Esophagus squamous epithelium (tissue), 5 donors: ENCODE measurements at regions not wholly inside any gene's neighbourhood (a gene's known extent, or its start where the extent isn't known, plus 50 kb on each side); places are given as distances from the start of the nearest gene placed in this dataset.

ENCODE experiments used
- DNase-seq: peaks from one replicate; lab custom pipeline; 2025; lab: John Stamatoyannopoulos, UW
- H3K27ac ChIP-seq, 4 donors: fragments of 200-600 bp; sonication (generic); one replicate each; pipeline ENCODE4 v1.5.1; 2016 to 2019; ENCODE audit warnings: mild to moderate bottlenecking in 1 of 4
- H3K27me3 ChIP-seq, 4 donors: fragments of 200-600 bp; sonication (generic); 1 replicate in 3 of 4; 2 replicates in 1 of 4; pipeline versions ENCODE4 v1.5.1 to v1.6.0; 2017 to 2021; ENCODE audit warnings: antibody characterized with exemption in 1 of 4
- H3K36me3 ChIP-seq, 3 donors: fragments of 200-600 bp; sonication (generic); one replicate each; pipeline ENCODE4 v1.5.1; 2016 to 2019
- H3K4me1 ChIP-seq, 3 donors: fragments of 200-600 bp; sonication (generic); one replicate each; pipeline ENCODE4 v1.5.1; 2017 to 2019
- H3K4me3 ChIP-seq, 4 donors: fragments of 200-600 bp; sonication (generic); 1 replicate in 3 of 4; 2 replicates in 1 of 4; pipeline ENCODE4 v1.5.1; 2016 to 2019; ENCODE audit warnings: mild to moderate bottlenecking in 2 of 4, moderate library complexity in 1 of 4
- H3K9me3 ChIP-seq, 3 donors: fragments of 200-600 bp; sonication (generic); one replicate each; pipeline ENCODE4 v1.5.1; 2016 to 2019
- CTCF ChIP-seq, 6 experiments: fragments of 450-650 bp in 4 of 6; fragments of 200-600 bp in 2 of 6; sonication (generic) in 2 of 6; IDR thresholded peaks; one replicate each; pipeline ENCODE4 v1.5.1; 2016 to 2019; ENCODE audit warnings: antibody characterized with exemption in 6 of 6, mild to moderate bottlenecking in 4 of 6, moderate library complexity in 4 of 6
- POLR2A ChIP-seq, 4 donors: fragments of 450-650 bp; IDR thresholded peaks; one replicate each; pipeline ENCODE4 v1.6.1; 2017; ENCODE audit warnings: antibody characterized with exemption in 4 of 4, mild to moderate bottlenecking in 4 of 4, moderate library complexity in 3 of 4
- WGBS, 2 donors: methylation state at CpG; one replicate each; pipeline ENCODE4 v1.1.5; 2018; 5-methylcytosine and 5-hydroxymethylcytosine counted together
- intact Hi-C: fragments of 100-400 bp; cut with DNase I; formaldehyde crosslinking; loops from one replicate; pipeline ENCODE4 v1.15.0; 2022
- donor health status: DM: yes; HTN: yes; CAD: no.

GRCh38 chr2:38232454-38232853 lies 144.6 kb downstream of the ATL2 start:
- intact Hi-C loops, result no loop called here
- WGBS, 2 donors, result 89 to 100% methylated on average over 1 of the region's 1 CpG
- Histone ChIP-seq H3K36me3 (no peaks in the 10 kb centered on the region), H3K9me3 (no peaks in the 10 kb centered on the region), H3K27ac (no peak overlapping the region), H3K27me3 (peaks cover 0 to 10% (median 0%) of the 10 kb centered on the region in 4 donors), H3K4me3 (no peak overlapping the region), H3K4me1 (no peaks in the 10 kb centered on the region)
- no peak for TF ChIP-seq POLR2A (IDR thresholded peaks at IDR 0.05)
- no peak for TF ChIP-seq CTCF (IDR thresholded peaks at IDR 0.05)
- DNase-seq, result no peak

- Histone ChIP-seq H3K27ac (no peak overlapping the region), H3K27me3 (peaks cover 0 to 19% (median 0%) of the 10 kb centered on the region in 4 donors), H3K4me3 (no peak overlapping the region), H3K9me3 (no peaks in the 10 kb centered on the region), H3K4me1 (no peaks in the 10 kb centered on the region), H3K36me3 (no peaks in the 10 kb centered on the region)
- TF ChIP-seq CTCF (IDR thresholded peaks at IDR 0.05) (no peak), POLR2A (IDR thresholded peaks at IDR 0.05) (no peak)
- WGBS, 2 donors, result 63 to 68% methylated on average over 4 of the region's 4 CpGs
- intact Hi-C loops, result no loop called here
- DNase-seq, result no peak
Measured at GRCh38 chr2:38230756-38231155, 146.3 kb downstream of the ATL2 start.

- H3K9me3 ChIP-seq, result no peaks in the 10 kb centered on the region
- DNase-seq, result no peak
- TF ChIP-seq POLR2A (IDR thresholded peaks at IDR 0.05), result no peak
- TF ChIP-seq CTCF (IDR thresholded peaks at IDR 0.05), result no peak
- H3K36me3 ChIP-seq, result no peaks in the 10 kb centered on the region
- peaks cover 0 to 28% (median 0%) of the 10 kb centered on the region in 4 donors for H3K27me3 ChIP-seq
- no peaks in the 10 kb centered on the region for H3K4me1 ChIP-seq
- no peak overlapping the region for H3K27ac ChIP-seq
- intact Hi-C loops, result no loop called here
- no peak overlapping the region for H3K4me3 ChIP-seq
Measured at GRCh38 chr2:38228753-38229152, 148.3 kb downstream of the ATL2 start.

GRCh38 chr2:38224821-38225437 lies 149.0 kb upstream of the CYP1B1 start:
- intact Hi-C loops, result no loop called here
- WGBS, 2 donors, result 50 to 64% methylated on average over 1 of the region's 1 CpG
- H3K4me1 ChIP-seq, result no peaks in the 10 kb centered on the region
- H3K36me3 ChIP-seq, result no peaks in the 10 kb centered on the region
- DNase-seq, result no peak
- peaks cover 0 to 20% (median 0%) of the 10 kb centered on the region in 4 donors for H3K27me3 ChIP-seq
- TF ChIP-seq CTCF (IDR thresholded peaks at IDR 0.05) (no peak), POLR2A (IDR thresholded peaks at IDR 0.05) (no peak)
- no peak overlapping the region for H3K4me3 ChIP-seq
- no peak overlapping the region for H3K27ac ChIP-seq
- H3K9me3 ChIP-seq, result peaks cover 0 to 5% (median 0%) of the 10 kb centered on the region in 3 donors

GRCh38 chr2:38224181-38224580 lies 148.2 kb upstream of the CYP1B1 start:
- WGBS, 2 donors, result 68 to 75% methylated on average over 2 of the region's 2 CpGs
- intact Hi-C loops, result no loop called here
- Histone ChIP-seq H3K27me3 (peaks cover 0 to 21% (median 0%) of the 10 kb centered on the region in 4 donors), H3K36me3 (no peaks in the 10 kb centered on the region), H3K9me3 (peaks cover 0 to 5% (median 0%) of the 10 kb centered on the region in 3 donors), H3K27ac (no peak overlapping the region), H3K4me3 (no peak overlapping the region), H3K4me1 (no peaks in the 10 kb centered on the region)
- no peak for TF ChIP-seq POLR2A (IDR thresholded peaks at IDR 0.05)
- no peak for TF ChIP-seq CTCF (IDR thresholded peaks at IDR 0.05)
- no peak for DNase-seq
